HG03025 (cell line): ENCODE measurements at regions not wholly inside any gene's neighbourhood (a gene's known extent, or its start where the extent isn't known, plus 50 kb on each side); places are given as distances from the start of the nearest gene placed in this dataset.
"Not testable (repeated sequence)": the region's sequence is repeated elsewhere in the genome, so short reads cannot be mapped to it uniquely, and the experiment has no call there.

Experiments
- ATAC-seq: cut with Tn5 transposase; IDR thresholded peaks from one replicate; pipeline ENCODE4 v1.9.1; 2021; ENCODE audit warnings: mild to moderate bottlenecking, moderate library complexity; ENCODE audit not compliant: unreplicated experiment, low FRiP score

DNA sequence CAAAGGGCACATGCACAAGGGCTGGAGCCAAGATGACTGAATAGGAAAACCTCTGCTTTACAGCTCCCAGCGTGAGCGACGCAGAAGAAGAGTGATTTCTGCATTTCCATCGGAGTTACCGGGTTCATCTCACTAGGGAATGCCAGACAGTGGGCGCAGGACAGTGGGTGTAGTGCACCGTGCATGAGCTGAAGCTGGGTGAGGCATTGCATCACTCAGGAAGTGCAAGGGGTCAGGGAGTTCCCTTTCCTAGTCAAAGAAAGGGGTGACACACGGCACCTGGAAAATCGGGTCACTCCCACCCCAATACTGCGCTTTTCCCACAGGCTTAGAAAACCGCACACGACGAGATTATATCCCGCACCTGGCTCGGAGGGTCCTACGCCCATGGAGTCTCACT lies 64.5 kb upstream of the HTR1E start:
- ATAC-seq: not testable (repeated sequence)

DNA sequence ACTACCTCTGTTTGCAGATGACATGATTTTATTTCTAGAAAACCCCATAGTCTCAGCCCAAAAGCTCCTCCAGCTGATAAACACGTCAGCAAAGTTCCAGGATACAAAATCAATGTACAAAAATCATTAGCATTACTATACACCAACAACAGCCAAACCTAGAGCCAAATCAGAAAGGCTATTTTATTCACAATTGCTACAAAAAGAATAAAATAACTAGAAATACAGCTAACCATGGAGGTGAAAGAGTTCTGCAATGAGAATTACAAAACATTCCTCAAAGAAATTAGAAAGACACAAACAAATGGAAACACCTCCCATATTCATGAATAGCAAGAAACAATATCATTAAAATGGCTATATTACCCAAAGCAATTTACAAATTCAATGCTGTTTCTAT lies 65.6 kb upstream of the HTR1E start:
- no peak for ATAC-seq

DNA sequence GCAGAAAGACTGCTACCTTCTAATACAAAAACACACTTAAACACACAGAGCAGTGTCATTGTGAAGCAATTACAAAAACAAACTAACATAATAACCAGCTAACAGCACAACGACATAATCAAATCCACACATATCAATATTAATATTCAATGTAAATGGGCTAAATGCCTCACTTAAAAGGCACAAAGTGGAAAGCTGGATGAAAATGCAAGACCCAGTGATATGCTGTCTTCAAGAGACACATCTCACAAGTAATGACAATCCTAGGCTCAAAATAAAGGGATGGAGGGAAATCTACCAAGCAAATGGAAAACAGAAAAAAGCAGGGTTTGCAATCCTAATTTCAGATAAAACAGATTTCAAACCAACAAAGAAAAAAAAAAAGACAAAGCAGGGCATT lies 67.8 kb upstream of the HTR1E start:
- ATAC-seq: no peak

DNA sequence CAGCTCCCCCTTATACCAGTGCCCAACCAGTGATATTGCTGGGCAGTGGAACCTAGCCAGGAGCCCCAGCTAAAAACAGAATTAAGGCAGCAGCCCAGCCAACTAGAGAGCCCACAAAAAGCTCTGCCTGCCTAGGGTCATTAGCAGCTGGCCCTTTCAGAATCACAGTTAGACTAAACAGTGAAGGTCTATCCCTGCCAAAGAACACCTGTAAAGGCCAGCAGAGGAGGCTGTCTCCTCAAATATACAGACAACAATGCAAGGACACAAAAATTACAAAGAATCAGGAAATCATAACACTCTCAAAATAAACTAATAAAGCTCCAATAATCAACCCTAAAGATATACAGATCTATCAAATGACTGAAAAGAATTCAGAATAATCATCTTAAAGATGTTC lies 77.8 kb upstream of the HTR1E start:
- ATAC-seq: no peak

DNA sequence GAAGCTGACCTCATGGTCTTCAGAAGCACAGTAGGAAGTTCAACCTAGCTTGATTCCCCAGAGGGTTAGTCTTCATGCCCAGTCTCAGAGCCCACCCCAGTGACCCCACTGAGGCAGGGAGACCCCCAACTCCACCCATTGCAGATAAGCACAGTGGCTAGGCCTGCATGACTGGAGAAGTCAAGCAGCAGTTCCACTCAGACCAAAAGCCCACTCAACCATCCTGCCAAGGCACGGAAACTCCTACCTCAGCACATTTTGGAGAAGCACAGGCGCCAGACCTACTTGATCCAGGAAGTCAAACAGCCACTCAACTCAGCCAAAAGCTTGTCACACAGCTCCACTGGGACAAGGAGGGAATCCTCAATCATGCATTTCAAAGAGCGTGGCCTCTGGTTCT lies 78.4 kb upstream of the HTR1E start:
- no peak for ATAC-seq

DNA sequence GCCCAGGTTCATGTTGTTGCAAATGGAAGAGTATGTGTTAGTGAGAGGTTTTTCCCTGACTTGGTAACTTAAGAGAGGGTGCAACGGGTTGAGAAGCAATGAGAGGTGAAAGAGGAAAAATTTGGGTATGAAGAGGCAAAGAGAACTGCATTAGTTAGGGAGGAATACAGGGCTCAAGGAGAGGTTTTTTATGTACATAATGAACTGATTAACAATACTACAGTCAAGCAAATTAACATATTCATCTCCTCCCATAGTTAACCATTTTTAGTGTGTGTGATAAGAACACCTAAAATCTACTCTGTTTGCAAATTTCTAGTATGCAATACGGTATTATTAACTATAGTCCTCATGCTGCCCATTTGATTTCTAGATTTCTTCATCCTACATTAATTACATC lies 79.5 kb upstream of the HTR1E start:
- no peak for ATAC-seq

DNA sequence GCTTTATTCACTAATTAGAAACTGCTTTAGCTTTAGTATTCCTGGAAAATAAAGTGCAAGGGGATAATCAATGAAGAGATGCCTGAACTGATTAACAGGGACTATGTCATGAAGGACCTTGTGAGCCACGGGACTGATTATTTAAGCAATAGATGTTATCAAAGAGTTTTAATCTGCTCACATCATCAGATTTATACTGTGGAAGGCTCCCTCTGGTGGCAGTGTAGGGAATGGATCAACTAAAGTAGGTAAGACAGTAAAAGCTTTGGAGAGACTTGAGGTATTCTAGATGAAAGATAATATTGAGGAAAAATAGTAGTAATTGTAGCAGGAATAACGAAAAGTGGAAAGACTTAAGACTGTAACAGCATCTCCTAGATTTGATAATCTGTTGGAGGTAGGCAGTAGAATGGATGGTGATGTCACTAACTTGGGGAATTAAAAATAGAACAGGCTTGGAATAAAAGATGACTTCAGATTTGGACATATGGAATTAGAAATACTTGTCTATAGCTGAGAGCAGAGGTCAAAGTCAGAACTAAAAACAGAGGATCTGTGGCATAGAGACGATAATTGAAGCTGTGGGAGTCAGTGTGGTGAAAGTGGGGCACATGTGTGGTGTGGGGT lies 80.3 kb upstream of the HTR1E start:
- ATAC-seq: no peak

DNA sequence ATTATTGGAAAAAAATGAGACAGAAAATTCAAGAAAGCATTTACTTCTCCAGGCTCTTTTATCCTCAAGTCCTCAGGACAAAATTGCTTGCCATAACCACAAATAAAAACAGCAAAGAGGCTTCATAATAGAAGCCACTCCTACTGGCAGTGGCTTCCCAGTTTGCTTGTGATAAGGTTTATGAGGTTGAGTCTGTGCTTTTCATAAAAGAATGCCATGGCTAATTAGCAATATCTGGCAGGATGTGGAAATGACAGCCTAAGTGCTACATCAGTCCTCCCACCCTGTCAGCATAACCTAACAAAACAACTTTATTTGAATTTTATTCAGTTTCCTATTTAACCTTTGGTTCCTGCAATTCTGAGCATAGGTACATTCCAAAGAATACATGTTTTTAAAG lies 80.9 kb upstream of the HTR1E start:
- no peak for ATAC-seq

DNA sequence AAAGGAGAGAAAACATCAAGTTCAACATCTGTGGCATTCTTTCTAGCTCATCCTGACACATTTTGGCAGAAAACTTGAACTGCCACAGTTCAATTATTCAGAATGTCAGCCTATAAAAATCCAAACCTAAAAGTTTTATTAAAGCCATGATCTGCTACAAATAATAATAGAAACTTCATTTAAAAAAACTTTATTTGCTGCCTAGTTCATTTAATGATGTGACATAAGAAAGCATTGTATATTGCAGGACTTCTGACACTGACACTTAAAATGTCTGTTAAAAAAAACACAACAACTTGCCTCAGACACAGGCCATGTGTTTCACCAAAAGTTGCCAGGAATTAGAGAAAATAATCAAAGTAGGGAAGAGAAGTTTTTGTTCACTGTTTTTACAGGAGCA lies 88.3 kb upstream of the HTR1E start:
- no peak for ATAC-seq

DNA sequence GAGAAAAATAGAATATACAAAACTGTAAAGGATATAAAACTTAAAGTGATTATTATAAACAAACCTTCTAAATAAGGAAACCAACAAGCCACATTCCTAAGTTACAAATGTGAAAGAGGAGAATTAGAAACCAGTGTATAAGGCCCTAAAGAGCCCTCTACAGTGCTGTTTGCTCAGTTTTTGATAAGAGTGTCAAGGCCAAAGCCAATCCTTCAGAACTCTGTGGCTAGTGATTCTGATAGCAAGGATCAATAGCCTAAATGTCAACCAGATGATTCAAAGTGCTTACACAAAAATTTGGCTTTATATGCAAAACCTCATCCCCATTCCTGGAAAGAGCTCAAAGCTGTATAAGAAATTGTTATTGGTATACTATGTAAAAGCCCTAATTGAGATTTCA lies 104.6 kb upstream of the HTR1E start:
- ATAC-seq: no peak

DNA sequence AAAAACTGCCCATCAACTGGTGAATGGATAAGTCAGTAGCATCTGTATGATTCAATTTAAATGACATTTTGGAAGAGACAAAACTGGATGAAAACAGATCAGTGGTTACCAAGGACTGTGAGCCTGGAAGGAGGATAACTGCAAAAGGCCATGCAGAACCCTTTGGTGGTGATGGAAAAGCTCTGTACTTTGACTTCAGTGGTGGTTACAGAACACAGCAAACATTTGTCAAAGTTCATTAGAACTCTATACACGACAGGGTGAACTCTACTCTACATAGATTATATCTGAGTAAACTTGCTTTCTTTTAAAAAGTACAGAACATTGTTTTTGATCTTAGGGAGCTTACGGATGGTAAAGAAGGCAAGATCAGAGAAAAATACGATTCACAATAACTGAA lies 111.9 kb upstream of the HTR1E start:
- ATAC-seq: no peak

DNA sequence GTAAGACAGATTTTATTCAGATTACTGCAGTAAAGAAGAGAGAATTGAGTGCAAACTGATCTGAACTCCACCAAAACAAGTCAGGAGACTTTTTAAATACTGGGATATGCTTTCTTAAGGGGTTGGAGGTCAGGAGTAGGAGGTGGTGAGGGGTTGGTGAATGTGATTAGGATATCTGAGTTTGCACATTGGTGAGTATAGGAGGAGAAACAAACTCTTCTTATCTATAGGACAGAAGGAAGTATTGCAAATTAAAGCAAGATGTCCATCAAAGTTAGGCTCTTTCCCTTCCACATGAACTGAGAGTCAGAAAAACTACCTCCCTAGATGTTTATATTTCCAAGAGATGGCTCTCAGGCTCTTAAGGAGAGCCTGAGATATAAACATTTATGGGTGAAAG lies 114.6 kb upstream of the HTR1E start:
- ATAC-seq: no peak

DNA sequence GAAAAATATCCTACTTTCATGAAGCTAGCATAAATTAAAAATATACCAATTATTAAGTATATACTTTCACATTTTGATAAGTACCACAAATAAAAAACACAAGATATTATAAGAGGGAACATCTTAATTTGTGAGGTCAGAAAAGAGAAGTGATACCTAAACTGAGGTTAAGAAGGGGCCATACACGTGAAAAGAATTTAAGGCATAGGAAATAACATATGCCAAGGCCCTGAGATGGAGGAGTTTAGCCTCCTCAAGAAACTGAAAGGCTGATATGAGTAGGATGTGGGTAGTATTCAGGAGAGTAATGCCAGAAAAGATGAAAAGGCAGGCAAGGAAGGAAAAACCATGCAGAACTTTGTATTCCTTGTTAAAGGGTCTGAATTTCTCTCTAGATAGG lies 116.6 kb upstream of the HTR1E start:
- ATAC-seq: no peak

DNA sequence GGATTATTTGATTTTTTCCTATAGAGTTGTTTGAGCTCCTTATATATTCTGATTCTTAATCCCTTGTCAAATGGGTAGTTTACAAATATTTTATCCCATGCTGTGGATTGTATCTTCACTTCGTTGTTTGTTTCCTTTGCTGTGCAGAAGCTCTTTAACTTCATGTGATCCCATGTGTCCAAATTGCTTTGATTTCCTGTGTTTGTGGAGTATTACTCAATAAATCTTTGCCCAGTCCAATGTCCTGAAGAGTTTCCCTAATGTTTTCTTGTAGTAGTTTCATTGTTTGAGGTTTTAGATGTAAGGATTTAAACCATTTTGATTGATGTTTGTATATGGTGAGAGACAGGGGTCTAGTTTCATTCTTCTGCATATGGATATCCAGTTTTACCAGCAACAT lies 143.7 kb upstream of the HTR1E start:
- ATAC-seq: no peak

DNA sequence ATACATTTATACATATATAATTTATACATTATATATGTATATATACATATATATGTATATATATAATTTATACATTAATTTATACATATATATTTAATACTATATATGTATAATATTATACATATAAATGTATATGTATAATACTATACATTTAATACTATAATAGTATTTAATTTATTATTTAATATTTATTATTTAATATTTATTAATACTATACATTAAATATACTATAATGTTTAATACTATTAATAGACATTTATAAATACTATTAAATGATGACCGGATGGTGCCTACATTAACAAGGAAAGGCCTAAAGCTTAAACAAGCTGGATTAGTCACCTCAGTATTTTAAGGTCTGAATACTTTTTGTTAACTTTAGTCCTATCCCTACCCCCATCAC lies 145.9 kb upstream of the HTR1E start:
- ATAC-seq: no peak

DNA sequence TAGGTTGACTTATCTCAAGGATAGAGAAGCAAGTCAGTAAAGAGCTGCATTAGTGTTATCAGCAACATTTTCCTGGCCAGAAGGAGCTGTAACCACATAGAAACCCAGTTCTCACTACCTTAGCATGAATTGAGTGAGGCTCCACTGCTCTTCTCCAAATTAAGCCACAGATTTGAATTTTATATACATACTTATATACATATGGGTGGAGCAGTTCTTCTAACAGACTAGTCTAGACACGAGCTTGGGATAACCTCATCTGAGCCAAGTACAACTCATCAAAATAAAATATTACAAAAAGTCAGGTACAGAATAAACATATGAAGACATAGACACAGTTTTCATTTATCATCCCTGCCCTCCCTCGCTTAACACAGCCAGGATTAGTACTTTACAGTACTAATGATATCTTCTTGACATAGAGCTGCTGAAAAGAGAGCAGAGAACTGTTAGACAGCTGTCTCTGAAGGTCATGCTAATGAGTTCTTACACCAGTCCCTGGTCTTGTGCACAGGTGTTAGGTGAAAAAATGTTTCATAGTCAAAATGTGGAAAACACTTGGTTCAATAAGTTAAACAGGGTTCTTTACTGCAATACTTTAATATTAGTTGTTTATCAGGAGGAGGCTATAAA lies 147.4 kb upstream of the HTR1E start:
- ATAC-seq: no peak

DNA sequence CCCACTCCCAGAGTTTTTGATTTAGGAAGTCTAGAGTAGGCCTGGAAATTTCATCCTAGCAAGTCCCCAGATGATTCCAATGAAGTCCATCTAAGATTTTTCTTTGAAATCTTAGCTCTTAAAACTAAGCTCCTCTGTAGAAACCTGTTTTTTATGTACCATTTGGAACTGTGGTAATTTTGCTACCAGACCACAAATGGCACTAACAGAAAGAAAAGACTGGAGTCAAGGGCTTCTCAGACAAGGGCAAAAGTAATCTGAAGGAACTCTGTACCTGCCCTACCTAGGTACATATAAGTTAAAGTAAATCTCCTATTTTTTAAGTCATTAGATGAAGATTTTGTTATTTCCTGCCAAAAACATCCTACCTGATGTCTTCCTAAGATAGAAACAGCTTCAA lies 155.0 kb upstream of the HTR1E start:
- no peak for ATAC-seq

DNA sequence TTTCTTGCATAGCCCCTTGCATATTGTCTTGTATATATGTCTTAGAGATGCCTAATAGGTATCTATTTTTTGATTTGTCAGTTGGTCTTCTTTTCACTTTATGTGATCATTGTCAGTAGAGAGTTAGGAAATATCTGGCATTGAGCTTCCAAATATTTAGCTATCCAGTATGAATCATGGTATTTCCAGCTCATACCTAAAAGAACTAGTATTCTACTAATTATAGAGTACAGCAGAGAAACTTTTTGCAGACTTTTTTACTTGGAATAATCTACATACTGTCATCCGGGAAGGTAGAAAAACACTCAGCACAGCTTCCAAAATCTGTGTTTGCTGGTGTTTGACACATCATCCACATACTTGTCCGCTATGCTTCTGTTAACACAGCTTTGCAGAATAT lies 156.4 kb upstream of the HTR1E start:
- ATAC-seq: no peak

DNA sequence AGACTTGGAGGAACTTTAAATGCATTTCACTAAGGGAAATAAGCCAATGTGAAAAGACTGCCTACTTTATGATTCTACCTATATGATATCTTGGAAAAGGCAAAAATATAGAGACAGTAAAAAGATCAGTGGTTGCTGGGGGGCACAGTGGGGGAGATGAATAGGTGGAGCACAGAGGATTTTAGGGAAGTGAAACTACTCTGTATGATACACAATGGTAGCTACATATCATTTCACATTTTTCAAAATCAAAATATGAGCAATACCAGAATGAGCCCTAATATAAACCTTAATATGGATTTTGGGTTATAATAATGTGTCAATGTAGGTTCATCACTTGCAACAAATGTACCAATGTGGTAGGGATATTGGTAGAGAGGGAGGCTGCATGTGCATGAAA lies 161.4 kb upstream of the HTR1E start:
- no peak for ATAC-seq

DNA sequence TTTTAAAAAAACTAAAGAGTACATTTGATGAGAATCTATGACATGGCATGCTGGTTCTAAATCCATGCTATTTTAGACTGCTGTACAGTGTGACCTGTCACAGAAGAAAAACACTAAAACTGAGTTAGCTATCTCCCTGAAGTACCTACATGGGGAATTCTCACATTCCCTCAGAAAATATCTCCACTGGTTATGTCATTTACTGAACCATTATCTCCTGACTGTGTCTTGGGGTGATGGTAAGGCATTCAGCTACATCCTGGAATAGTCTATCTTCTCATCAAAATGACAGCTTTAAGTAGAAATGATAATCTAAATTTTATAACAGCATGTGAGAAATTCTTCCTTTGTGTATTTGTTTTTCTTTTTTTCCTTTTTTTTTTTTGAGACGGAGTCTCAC lies 172.1 kb upstream of the HTR1E start:
- no peak for ATAC-seq

DNA sequence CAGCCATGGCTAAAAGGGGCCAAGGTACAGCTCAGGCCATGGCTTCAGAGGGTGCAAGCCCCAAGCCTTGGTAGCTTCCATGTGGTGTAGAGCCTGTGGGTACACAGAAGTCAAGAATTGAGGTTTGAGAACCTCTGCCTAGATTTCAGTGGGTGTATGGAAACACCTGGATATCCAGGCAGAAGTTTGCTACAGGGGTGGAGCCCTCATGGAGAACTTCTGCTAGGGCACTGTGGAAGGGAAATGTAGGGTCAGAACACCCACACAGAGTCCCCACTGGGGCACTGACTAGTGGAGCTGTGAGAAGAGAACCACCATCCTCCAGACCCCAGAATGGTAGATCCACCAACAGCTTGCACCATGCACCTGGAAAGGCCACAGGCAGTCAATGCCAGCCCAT lies 177.4 kb upstream of the HTR1E start:
- ATAC-seq: not testable (repeated sequence)

DNA sequence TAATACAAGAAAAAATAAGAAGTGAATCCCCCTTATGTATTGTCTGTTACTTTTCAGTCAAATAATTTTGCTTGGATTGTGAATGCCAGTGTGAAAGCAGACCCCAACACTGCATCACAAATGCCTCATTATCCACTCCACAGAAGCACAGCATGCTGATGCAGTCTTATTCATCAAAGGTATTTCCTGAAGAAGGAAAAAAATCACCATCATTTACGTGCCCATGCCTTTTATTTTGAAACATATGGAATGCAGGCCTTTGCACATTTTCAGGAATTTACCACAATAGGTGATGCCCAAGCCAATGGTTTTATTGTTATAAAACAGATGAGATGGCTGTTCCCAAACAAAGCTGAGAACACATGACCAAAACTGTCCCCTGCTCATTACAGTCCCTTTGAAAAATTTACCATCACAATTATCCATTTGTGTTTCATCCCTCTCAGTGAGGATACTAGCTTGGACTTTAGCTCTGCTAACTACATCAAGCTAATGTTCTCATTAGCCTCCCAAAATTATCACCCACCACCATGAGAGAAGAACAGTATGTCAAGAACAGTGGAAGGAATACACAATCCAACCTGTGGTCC lies 180.6 kb upstream of the HTR1E start:
- no peak for ATAC-seq
